Left lobe of liver (tissue), 2 donors: ENCODE measurements at regions not wholly inside any gene's neighbourhood (a gene's known extent, or its start where the extent isn't known, plus 50 kb on each side); places are given as distances from the start of the nearest gene placed in this dataset.
"Not testable (repeated sequence)": the region's sequence is repeated elsewhere in the genome, so short reads cannot be mapped to it uniquely, and the experiment has no call there.

Source experiments
- ATAC-seq: fragments of 200-7000 bp; cut with Tn5 transposase; one replicate; pipeline ENCODE4 v1.9.1; 2020; ENCODE audit warnings: mild to moderate bottlenecking, moderate library complexity
- DNase-seq: peaks from one replicate; pipeline ENCODE4 v3.0.0-alpha.2; 2020; ENCODE audit warnings: low spot score
- donor health status: DM: no; HTN: no; CAD: no; lungs with moderate emphysema.
- donor health status: DM: no; HTN: yes; CAD: no.

DNA sequence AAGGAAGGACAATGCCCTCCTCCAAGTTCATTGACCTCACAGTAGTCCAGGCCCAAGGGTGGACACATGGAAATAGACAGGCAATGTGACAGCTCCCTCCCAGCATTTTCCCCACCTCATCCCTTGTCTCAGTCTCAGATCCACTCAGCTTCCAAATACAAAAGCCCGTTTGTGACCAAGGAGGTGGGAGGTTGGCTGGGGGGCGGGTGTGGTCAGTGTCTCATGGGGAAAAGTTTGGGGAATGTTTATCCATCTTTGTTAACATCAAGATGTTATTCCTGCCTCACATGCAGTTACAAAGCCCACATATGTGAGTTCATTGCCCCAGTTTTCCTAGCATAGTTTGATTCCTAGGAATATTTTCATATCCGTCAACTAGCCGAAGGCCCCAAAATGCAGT is 338.5 kb upstream of the PPP2R3A start:
- DNase-seq (no peak), ATAC-seq (no peak)

DNA sequence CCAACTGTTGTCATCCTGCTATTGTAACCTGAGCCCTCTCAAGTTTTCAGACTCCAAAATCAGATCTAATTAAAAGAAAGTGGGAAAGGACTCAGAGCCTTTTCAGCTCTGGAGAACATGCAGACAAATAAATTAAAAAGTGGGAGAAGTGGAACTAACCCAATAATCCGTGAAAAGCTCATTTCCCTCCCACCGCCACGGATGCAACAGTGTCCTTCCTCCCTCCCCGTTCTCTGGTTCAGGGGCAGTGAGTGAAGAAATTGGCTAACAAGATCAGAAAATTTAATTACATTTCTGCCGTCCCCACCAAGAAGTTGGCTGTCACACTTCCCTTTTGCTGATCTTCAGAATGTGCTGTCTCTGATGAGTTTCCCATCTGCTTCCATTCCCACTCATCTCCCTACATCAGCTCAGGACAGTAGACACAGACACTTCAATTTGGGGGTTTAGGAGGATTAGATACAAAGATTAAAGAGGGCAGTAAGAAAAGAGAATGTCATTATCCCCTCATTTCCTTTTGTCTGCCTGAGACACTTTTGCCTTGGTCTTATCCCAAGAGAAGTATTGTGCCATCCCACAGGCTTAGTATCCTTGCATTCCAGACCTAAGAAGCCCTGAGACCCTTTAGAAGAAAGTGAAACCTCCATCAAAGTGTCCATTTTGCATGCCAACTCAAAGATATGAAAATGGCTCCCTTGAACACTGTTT is 335.7 kb upstream of the PPP2R3A start:
- ATAC-seq (no peak), DNase-seq (no peak)

DNA sequence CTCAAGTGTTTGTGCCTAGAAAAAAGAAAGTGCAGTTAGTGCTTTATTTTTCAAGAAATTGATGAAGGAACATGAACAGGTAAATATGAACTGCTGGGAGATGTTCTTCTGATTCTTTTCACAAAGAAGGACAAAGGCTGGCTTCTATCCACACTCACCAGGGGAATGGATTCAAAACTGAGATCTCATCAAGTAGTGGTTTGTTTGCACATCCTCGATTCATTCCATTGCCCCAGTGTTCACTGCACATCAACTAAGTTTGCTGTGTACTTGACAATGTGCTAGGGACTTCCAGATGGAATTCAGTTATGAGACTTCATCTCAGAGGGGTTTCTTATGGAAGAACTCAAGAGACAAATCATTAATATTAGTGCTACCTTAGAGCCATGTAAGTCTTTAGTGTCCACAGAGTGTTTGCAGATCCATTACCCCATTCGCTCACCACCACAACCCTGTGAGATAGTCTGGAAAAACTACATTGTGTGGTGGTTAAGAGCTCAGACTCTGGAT is 332.9 kb upstream of the PPP2R3A start:
- ATAC-seq = no peak
- no peak for DNase-seq

DNA sequence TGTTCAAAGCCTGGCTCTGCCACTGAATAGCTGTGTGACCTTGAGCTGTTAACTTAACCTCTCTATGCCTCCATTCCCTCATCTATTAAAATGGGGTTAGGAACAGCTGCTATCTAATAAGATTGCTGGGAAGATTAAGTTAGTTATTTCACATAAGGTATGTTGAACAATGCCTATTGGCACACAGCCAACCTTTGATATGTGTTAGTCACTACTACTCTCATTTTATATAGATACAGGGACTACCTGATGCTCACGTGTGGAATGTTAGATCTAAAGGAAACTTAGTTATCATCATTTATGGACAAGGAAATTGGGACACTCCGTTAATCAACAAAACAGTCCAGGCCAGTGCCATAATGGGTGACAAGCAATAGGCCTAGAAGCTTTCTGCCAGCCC is 332.4 kb upstream of the PPP2R3A start:
- ATAC-seq (no peak), DNase-seq (no peak)

DNA sequence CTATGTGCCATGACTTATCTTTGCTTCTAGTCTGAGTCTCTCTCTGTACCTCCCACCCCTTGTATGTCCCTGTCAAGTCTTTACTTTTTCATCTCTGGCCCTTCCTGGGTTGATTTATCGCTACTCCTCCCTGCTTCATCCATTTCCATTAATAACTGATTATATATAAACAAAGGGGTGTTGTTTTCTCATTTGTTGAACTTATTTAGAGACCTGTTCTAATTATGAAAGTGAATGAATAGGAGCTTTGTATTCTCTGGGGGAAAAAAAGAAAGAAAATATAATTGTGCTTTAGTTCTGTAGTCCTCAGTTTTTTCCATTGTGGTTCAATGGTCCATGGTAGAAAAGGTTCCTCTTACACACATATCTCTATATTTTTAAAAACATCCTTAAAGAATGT is 328.9 kb upstream of the PPP2R3A start:
- DNase-seq (no peak), ATAC-seq (no peak)

DNA sequence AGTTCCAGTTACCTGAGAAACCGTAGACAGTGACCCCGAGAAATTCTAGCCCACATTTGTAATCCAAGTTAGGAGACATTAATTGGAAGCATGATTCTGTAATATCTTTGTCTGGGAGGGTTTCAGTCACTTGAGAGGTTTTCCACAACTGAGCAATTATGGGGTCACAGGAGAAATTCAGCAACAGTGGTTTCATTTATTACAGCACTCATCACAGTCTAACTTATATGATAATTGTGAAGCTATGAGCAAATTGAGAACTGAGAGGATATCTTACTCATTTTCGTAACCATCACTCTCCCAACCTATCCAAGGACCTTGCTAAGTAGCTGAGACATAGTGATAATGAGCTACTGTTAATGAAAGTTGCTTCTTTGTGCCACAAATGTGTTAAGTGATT is 328.5 kb upstream of the PPP2R3A start:
- DNase-seq = no peak
- no peak for ATAC-seq

DNA sequence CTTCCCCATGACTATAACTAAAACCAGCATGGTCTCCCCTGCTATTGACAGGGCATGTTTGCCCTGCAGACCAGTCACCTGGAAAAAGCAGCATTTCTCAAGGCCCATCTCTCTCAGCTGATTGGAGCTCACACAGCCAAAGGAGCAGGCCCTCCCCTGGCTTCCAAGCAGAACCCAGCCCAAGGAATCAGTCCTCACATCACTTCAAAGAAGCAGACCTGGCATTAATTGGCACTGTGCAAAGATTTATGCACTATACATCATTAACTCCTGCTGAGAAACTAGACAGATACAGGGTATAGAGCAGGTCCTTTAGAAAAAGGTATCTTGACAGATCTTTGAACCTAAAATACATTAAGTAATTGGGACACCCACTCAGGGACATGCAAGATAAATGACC is 323.8 kb upstream of the PPP2R3A start:
- ATAC-seq = no peak
- DNase-seq = no peak

DNA sequence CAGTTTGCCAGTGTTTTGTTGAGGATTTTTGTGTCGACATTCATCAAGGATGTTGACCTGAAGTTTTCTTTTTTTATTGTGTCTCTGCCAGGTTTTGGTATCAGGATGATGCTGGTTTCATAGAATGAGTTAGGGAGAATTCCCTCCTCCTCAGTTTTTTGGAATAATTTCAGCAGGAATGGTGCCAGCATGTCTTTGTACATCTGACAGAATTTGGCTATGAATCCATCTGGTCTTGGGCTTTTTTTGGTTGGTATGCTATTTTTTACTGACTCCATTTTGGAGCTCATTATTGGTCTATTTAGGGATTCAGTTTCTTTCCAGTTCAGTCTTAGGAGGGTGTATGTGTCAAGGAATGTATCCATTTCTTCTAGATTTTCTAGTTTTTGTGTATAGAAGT is 320.0 kb upstream of the PPP2R3A start:
- no peak for ATAC-seq
- no peak for DNase-seq

DNA sequence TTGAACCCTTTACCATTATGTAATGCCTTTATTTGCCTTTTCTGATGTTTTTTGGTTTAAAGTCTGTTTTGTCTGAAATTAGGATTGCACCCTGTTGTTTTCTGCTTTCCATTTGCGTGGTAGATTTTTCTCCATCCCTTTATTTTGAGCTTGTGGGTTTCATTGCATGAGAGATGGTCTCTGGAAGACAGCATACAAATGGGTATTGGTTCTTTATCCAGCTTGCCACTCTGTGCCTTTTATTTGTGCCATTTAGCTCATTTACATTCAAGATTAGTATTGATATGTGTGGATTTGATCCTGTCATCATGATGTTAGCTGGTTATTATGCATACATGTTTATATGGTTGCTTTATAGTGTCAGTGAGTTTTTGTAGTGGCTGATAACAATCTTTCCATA is 318.7 kb upstream of the PPP2R3A start:
- ATAC-seq = no peak
- DNase-seq = no peak

DNA sequence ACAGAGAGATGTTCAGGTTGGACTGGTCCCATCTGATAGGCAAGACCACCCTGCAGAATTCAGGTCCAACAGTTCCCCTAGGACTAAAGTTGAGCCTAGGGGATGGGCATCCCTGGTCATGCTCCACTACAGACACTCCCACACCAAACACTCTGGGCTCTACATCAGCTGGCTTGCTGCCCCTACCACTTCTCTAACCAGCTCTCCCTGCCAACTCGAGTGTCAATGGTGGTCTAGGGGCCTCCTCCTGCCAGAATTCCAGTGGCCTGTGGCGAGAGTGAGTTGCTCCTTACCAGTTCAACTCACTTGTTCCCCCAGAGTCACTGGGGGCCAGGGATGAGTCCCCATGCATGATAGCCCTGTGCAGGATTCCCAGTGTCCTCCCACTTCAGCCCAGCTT is 316.2 kb upstream of the PPP2R3A start:
- DNase-seq = no peak
- ATAC-seq = no peak

DNA sequence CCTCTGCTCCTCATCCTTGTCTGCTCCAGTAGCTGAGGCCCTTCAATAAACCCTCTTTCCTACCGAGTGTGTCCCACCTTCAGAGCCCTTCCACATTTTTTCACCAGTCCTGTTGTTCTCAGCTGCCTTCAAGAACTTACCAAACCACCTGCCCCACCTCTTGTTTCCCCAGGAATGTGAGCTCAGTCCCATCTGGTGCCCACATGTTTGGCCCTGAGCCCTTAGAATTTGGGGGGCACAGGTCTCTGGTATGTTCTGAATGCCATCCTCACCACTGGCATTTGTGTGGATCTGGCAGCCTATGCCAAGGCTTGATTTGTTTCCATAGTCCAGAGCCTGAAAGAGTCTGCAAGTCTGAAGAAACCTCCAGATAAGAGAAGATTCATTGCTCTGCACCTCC is 315.2 kb upstream of the PPP2R3A start:
- no peak for ATAC-seq
- DNase-seq = no peak

DNA sequence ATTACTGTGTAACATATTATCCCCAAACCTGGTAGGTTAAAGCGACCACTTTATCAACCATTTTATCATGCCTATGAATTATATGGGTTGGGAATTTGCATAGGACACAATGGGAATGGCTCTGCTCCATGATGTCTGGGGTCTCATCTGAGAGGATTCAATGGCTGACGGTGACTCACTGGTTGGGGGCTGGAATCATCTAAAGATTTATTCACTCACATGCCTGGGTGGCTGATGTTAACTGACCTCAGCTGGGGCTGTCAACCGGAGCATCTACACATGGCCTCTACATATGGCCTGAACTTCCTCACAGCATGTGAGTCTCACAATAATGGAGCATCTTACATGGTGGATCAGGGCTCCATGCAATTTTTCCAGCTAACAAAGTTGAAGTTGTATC is 313.1 kb upstream of the PPP2R3A start:
- no peak for DNase-seq
- ATAC-seq = no peak

DNA sequence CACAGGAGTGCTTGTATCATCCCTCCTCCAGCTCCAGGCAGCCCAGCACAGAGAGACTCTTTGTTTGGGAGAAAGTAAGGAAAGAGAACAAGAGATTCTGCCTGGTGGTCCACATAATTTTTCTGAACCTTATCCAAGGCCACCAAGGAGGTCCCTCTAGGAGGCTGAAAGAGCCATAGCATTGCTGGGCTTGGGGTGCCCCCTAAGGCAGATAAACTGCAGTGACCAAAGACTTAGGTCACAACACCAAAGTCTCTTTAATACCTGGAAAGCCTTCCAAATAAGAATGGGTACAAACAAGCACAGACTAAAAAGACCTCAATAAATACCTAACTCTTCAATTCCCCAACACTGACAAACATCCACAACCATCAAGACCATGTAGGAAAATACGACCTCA is 310.2 kb upstream of the PPP2R3A start:
- ATAC-seq (no peak), DNase-seq (no peak)

DNA sequence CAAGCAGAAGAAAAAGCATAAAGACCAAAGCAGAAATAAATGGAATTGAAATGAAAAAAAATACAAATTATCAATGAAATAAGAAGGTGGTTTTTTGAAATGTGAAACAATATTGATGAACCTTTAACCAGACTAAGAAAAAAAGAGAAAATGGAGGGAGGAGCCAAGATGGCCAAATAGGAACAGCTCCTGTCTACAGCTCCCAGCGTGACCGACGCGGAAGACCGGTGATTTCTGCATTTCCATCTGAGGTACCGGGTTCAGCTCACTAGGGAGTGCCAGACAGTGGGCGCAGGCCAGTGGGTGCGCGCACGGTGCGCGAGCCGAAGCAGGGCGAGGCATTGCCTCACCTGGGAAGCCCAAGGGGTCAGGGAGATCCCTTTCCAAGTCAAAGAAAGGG is 307.1 kb upstream of the PPP2R3A start:
- DNase-seq, ATAC-seq: not testable (repeated sequence)

DNA sequence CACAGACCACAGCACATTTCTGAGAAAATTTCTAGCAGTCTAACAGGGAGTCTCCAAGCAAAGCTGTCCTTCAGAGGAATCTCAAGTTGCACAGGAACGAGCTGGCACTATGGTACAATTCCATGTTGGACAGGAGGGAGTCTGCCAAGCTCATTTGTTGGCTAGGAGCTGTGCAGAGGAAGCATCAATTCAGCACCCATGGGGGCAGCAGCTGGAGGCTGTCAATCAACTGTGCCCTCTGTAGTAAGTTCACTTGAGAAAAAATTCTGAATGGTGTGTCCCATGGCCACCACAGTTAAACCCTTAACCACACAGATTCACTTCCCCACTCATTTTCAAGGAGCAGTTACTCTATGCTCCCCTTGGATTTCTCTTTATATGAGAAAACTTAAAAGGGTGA is 298.5 kb upstream of the PPP2R3A start:
- DNase-seq (no peak), ATAC-seq (no peak)

DNA sequence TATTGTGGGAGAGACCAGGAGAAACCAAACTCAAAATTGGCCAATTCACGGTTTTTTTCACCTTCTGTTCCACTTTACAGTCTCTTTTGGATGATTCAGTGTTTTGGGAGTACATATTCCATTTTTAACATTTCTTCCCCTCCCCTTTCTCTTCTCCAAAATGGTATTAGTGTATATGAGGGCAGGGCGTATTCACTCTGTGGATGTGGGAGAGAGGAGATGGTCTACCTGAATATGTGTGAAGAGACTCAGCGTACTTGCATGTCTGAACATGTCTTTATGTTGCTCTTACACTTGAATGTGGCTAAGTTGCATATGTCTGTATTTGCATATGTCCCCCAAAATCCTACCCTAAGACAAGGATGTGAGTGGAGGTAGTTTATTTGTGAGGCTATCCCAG is 291.0 kb upstream of the PPP2R3A start:
- ATAC-seq (no peak), DNase-seq (no peak)

DNA sequence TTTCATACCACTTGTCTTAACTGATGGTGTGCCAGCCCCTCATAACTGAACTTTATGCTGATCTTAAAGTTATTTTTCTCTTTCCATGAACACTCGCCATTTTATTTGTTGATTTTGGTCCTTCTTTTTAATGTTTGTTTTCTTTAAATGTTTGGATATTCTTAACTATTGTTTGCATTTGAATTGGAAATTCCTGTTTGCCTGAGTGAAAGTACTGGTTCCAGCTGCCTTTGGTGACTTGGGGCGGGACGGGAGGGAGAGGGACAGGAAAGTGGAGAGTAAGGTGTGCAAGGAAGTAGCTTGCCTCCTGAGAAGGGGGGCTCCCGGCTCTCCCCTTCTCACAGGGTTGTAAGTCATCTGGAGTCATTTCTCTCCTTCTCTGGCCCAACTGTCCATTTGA is 287.1 kb upstream of the PPP2R3A start:
- no peak for ATAC-seq

DNA sequence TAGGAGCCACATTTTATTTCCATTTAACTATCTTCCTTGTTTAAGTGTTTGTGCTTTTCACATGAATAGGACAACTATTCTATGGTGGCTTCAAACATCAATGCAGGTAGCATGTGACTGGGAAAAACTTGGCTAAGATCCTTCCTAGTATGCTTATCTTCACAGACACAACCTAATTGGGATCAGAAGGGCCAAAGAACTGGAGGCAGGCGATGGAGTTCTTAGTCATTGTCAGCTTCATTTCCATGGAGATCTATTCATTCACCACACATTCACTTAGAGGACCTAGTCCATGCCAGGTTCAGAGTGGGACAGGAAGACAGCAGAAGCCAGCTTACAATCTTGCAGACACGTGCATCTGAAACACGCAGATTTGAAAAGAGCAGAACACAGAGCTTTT is 277.5 kb upstream of the PPP2R3A start:
- DNase-seq (no peak), ATAC-seq (no peak)

More for the DNA sequence above, 287.1 kb upstream of the PPP2R3A start:
- no peak for DNase-seq

DNA sequence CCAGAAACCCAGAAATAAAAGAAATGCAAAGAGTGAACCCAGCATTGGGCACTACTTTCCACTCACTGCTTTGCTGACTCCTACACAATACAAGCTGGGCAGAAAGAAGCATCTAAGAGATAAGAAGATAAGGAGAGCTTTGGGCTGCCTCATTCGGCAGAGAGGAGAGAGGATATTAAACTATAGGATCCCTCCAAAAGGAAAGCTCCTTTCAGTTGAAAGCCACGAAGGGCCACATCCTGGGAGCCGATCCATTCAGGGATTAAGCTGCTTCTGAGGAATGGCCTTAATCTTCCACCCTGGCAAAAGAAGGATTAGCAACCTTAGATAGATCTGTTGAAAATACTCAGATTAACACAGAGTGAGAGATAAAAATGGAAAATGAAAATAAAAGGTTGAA is 274.9 kb upstream of the PPP2R3A start:
- DNase-seq (no peak), ATAC-seq (no peak)

DNA sequence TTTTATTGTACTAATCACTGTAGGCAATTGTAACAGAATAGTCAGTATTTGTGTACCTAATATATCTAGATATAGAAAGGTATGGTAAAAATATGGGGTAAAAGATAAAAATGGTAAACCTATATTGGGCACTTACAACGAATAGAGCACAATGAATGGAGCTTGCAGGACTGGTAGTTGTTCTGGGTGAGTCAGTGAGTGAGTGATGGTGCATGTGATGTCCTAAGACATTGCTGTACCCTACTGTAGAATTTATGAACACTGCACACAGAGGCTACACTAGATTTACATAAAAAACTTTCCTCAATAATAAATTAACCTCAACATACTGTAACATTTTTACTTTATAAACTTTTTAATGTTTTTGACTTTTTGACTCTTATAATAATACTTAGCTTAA is 274.3 kb upstream of the PPP2R3A start:
- ATAC-seq (no peak), DNase-seq (no peak)

DNA sequence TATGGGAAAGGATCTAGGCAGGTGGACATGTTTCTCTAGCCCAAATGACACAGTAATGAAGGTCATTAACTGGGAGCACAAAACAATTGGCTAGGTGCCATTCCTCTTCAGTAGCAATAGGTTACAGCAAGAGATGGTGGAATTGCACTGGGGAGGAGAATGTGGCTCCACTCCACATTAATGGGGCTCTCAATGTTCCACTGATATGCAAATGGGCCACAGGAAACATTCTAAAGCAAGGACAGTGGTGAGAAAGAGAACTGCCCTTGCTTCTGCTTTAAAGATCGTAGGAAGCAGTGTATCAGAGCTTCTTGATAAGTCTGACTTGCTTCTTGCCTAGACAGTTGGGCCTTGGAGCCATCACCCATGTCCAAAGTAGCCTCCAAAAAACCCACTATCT is 271.4 kb upstream of the PPP2R3A start:
- no peak for DNase-seq
- no peak for ATAC-seq

DNA sequence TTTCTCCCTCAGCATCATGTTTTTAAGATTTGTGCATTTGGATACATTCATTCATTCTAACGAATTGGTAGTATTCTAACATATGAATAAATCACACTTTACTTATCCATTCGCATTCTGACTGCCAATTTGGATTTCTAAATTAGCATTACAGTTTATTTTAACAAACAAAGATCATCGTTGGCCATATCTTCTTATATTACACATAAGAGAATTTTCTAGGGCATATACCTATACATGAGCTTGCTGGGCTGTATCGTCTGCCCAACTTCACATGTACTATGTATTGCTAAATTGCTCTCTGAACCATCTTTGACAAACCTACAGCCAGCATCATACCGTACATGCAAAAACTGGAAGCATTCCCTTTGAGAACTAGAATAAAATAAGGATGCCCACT is 265.8 kb upstream of the PPP2R3A start:
- DNase-seq (no peak), ATAC-seq (no peak)

DNA sequence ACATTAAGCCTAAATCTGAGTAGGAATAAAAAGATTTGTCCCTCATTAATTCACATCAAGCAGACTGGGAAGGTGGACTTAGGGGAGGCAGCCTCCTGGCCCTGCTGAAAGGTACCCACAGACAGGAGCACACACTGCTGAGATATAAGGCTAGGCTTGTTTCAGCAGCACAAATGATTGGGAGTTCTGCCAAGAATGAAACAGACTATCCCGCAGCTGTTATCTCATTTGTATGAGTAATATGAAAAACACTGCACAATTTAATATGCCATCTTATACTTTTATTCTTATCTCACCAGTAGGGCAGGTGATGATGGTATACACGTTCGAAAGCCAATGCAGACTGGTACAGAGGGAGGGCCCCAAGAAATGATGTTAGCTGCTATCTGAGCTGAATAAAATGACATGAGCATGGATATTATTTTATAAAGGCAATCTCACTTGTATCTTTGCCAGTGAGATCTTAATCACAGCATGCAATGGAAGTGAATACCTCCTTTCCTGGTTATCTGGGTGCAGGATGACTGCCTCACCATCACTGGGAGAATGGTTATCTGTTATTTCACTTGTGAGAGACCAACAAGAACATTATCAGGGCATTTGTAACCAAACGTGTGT is 258.7 kb upstream of the PPP2R3A start:
- ATAC-seq (no peak), DNase-seq (no peak)
